GM19438 (cell line): ENCODE measurements at regions not wholly inside any gene's neighbourhood (a gene's known extent, or its start where the extent isn't known, plus 50 kb on each side); places are given as distances from the start of the nearest gene placed in this dataset.

Experiments
- ATAC-seq: cut with Tn5 transposase; IDR thresholded peaks from one replicate; pipeline ENCODE4 v1.9.1; 2021; ENCODE audit warnings: low read depth; ENCODE audit not compliant: unreplicated experiment

DNA sequence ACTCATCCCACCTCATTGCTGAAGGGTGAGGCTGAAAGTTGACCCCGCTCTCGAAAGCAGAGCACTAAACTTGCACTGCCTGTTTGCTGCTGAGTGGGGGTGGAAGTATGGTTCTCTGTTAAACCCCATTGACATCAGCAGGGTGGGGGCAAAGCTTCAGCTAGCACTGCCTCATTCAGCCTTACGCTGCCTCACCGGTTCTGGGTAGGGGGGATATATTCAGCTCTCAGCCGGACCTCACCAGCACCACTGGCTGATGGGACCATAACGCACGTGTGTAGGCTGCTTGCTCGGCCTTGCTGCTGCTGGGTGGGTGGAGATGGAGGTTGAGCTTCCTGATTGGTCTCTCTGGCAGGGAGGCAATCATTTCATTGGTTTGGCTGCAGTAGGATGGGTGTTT lies 265.7 kb upstream of the RTL1 start:
- ATAC-seq, result no peak

DNA sequence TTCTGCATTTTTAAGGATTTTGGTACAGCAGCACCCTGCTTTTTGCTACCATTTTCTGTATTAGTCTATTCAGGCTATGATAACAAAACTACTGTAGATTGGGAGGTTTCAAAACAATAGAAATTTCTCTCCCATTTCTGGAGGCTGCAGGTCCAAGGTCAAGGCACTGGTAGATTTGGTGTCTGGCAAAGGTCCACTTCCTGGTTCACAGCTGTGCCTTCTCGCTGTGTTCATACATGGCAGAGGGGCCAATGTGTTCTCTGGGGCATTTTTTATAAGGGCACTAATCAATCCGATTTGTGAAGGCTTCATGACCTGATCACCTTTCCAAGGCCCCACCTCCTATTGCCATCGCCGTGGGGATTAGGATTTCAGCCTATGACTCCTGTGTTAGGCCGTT lies 268.1 kb upstream of the RTL1 start:
- no peak for ATAC-seq

DNA sequence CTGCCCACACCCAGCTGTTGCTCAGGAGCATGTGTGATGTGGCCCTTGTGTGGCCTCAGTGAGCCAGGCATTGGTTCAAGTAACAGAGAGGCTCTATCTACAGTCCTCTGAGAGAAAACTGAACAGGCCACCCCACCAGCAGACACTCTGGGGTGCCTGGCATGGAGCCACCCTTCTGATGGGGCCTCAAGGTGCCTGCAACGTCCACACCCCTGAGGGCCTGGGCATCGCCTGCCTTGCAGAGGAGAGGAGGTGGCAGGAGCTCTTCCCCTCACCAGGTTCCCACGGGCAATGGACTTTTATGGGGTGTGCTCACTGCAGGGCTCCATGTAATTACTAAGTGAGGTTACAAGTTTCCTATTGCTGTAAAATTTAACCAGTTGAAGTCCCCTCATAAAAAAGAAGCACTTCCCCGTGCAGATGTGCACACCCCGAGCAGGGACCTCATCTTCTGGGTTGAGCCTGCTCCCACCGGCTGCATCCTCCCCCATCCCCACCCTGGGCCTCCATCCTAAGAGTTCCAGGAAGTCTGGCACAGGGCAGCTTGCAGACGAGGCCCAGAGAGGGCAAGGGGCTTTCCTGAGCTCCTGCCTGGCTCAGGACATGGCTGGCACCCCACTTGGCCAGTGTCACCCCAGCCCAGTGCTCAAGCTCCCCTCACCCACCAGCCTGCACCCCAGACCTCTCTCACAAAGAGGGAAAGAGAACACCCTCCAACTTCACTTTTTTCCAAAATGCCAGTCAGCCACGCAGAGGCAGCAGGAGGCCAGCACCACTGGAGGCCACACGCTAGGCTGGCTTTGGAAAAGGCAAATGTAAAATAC lies 270.4 kb upstream of the RTL1 start:
- ATAC-seq, result no peak

DNA sequence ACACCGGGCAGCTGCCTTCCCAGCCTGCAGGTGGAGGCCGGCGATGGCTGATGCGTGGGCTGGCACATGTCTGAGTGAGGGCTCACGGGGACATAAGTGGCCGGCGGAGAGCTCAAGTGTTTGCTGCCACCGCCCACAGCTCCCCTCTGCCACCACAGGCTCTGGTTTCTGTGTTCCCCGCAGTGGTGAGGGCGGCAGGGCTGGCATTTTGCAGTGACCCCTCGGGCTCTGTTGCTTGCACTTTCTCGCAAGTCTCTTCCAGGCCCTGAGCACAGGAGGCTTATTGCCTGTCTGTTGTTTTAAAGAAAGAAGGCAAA lies 271.0 kb upstream of the RTL1 start:
- ATAC-seq, result no peak

DNA sequence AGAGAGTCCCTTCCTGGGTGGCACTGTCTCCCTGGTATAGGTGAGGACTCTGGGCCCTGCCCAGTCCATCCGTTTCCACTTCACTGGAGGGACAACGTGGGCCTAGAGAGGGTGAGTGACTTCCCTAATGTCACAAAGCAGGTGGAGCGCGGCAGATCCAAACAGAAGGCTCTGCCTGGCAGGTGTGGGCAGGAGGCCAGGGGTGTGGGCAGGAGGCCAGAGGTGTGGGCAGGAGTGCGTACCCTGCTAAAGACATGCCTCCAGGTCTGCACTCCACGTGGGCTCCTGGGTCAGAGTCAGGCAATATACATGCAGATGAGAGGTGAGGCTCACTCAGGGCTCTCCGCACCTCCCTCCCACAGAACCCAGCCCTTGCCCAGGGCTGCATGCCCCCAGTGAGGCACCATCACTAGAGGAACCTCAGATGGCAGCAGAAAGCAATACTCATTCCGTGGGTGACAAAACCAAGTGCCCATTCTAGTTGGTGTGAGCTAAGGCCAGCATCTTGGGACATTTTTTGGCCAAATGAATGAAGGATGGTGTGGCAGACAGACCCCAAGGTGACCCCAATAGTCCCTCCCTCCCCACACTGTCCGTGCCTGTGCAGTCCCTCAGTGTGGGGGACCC lies 271.6 kb upstream of the RTL1 start:
- ATAC-seq, result no peak

DNA sequence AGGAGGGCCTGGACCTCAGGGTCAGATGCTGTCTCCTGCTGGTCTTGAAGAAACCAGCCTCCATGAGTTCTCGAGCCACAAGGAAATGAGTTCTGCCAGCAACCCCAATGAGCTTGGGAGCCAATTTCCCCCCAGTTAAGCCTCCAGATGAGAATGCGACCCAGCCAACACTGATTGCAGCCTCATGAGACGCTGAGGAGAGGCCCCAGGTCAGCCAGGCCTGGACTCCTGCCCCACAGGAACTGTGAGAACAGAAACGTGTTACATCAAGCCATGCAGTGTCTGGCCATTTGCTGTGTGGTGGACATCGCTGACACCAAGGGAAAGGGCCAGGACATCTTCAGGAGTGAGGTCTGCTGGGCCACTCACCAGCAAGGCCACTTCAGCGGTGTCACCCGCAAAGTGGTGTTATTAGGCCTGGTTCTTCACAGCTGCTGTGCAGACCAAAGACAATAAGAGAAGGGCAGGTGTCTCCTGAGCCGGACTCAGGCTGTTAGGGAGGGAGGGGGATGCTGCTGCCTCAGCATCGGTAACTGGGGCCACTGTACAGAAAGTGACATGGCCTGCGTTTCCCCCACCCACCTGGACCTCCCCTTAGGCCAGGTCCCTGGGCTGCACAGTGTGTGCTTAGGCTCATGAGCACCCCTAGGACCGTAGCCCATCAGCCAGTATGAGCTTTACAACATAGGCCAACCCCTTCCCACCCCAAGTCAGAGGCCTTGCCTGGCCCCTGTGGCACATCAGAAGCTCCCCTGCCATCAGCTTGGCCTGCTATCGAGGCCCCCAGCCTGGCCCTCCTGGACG lies 272.4 kb upstream of the RTL1 start:
- no peak for ATAC-seq

DNA sequence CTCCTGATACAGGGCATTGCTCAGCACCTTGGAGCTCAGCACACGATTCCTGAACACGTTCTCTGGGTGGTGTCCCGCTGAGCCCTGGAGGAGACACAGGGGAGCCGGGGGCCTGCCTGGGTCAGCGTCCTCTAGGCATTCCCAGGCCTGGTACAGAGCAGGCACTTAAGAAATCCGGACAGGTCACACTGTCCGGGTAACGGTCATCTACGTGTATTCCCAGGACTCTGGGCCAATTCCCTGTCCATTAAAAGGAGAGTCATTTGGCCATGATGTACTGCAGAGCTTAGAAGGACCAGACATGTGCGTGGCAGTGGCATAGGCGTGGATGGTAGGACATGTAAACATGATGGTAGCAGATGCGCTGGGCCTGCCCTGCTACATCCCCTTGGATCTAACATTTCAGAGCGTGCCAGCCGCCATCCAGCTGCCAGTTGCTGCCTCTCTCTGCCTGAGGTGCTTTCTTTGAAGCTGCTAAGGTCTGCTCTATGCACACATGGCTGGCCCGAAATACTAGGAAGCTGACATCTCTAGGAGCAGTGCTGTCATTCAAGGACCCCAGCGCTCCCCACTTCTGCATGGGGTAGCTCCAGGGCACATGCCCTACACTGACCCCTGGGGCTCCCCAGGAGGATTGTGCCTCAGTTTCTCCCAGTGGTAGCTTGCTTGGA lies 273.1 kb upstream of the RTL1 start:
- ATAC-seq, result no peak

DNA sequence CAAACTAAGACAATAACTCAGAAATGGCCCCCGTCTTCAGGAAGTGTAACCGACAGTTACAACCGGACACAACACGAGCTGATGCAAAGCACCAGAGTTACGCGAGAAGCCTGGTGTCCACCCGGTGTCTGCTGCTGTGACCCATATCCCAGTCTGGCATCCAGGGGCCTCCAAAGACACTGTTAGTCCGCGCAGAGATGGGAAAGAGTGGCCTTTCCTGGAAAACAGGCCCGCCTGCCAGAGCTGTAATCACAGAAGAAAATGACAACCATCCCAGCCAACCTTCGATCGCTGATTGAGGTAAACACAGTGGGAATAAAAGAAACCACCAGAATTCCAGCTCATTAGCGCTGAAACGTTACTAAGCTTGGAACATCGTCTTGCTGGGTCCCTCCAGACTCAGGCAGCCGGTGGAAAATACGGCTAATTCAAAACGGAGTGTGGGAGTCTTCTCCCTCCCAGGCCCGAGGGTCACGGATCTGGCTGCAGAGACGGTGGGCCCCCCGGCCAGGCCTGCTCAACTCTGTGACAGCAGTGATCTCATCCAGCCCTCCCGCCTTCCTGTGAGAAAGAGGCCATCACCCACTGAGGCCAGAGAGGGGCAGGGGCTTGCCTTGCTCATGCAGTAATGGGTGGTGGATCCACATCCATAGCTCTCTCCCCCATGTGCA lies 273.9 kb upstream of the RTL1 start:
- no peak for ATAC-seq

DNA sequence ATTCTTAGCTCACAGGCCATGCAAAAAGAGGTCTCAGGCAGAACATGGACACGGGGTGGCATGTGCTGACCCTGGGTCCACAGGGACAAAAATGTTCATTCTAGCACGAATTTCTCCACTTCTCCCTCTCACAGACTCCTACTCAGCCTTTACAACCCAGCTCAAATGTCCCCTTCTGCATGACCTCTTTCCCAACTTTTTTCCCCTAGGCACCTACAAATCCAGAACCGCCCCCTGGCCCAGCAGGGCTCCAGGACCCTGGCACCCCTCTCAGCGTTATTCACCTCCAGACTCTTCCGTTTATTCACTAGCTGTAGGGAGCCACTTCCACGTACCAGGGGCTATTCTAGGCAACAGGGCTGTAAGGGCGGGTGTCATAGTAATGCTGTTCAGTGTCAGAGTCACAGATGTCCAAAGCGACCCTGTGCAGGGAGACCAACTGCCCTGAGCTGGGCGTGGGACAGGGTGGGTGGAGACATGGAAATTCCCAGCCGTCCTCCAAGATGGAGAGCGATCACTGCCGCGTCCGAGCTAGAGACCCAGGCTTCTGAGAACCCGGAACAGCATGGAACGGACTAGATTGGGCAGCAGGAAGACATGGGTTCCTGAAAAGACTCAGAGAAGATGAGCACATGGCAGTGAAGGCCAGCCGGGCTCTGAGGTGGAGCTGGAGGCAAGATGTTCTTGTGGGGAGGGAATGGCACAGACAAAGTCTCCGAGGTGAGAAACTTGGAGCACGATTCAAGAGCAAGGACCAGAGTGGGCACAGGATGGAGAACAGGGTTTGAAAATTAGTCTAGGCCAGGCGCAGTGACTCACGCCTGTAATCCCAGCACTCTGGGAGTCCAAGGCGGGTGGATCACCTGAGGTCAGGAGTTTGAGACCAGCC lies 274.9 kb upstream of the RTL1 start:
- no peak for ATAC-seq

DNA sequence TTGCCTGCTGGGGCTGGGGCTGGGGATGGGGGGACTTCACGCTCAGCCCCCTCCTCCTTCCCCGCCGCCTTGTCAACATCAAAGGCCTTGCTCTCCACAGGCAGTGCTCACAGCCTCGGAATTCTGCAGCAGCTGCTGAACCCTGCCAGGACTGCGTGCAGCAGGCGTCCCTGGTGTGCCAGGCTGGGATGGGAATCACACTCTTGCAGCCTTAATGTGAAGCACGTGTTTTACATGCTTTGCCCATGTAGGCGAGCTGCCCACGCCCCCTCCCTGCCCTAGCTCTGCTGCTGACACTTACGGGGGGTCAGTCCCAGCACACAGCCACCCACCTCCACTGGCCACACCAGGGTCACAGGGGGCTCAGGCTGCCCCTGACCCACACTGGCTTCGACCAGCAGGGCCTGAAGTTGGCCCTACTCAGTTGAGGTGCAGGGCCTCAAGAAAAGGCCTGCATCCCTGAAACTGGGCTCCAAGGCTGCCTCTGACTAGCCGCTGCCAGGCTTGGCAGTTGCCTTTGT lies 276.2 kb upstream of the RTL1 start:
- no peak for ATAC-seq

DNA sequence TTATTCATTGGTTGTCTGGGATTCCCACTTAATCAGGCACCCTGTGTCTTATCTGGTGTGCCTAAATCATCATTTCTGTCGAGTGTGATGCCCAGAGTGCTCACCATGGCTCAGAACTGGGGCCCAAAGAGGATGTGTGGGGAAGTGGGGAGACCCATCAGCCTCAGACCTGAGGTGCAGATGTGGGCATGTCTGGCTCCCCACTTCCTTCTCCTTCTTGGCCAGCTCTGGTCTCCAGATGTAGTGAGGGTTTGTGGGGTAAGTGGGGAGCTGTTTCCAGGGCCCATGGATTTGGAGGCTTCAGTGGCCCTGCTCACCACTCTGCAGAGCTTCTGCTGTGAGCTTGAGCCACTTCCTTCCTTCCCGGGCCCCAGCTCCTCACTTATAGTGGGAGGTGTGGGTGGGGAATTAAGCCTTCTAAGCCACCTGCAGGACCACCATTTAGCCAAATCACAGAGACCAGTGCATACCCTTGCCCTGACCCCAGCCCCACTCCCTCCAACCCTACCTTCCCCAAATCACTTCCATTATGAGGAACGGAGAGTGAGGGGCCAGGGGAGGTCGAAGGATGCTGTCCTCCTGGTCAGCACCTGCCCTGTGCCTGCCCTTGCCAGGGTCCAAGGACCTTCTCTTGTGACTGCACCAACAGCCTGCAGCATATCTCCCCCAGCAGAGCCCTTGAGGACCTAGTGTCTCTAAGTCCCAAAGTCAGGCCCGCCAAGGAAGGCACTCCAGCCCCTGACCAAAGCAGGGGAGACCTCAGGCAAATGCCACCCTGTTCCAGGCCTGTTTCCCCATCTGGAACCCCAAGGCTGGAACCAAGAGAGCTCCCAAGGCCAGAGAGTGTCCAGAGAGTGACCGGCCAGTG lies 278.2 kb upstream of the RTL1 start:
- no peak for ATAC-seq

DNA sequence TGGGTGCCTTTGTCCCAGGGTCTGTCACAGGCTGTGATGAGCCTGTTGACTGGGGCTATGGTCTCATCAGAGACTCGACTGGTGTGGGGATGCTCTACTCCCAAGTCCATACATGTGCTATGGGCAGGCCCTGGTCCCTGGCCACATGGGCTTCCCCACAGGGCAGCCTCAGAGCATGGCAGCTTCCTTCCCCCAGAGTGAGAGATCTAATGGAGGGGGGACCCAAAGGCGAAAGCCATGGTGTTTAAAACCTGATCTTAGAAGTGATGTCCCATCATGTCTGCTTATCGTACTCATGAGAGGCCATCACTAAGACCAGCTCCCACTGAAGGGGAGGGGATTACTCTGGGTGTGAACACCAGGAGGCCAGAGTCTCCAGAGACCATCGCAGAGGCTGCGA lies 279.0 kb upstream of the RTL1 start:
- no peak for ATAC-seq

DNA sequence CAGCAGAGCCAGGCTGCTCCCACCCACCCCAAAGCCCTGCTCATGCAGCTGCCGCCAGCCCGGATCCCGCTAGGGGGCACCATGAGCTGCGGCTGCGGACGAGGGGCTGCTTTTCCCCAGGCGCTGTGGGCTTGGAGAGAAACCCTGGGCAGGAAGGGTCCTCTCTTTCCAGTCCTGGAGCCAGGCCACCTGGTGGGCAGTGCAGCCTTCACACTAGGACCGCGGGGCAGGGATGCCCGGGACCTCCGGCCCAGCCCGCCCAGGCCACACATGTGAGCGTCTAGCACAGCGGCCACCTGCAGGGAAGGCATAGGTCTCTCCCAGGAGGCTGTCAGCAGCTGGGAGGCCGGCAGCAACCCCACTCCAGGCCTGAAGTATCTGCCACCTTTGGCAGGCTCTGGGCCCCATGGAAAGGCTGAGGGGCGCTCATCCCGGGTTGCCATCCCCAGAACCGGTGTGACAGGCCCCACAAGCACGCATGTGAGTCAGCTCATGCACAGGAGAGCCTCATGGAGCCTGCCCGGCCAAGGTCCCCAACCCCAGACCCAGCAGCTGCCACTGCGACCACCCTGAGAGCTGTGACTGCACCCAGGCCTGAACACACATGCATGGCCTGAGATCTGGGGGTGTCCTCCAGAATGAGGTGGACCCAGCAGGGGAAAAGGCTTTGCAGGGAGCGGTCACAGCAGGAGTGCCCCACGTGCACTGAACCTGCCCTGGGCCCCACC lies 280.0 kb upstream of the RTL1 start:
- ATAC-seq, result no peak

DNA sequence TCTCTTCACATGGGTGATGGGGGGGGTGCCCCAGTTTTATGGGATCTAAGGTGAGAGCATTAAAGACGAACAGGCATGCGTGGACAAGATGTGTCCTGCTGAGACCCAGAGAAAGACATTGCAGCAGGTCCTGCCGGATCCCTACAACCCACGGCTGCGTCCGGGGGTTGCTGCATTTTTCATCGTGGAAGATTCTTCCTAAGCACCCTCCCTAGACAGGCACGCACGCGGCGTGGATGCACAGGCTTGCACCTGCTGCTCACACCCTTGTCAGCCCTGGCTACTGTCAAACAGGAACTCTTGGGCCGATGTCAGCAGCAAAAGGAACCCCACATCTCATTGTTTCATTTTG lies 280.6 kb upstream of the RTL1 start:
- no peak for ATAC-seq

DNA sequence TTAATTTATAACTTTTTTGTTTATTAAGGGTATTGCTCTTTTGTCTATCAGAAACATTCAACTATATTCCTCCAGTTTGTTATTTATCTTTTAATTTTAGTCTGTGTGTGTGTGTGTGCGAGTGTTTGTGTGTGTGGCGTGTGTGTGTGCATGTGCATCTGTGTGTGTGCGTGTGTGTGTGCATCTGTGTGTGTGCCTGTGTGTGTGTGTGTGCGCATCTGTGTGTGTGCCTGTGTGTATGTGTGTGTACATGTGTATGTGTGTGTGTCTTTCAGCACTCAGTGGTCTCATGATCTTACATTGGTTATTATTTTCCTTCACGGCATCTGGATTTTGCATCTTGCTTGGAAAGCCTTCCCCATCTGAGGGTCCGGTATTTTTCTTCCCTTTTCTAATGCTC lies 281.1 kb upstream of the RTL1 start:
- no peak for ATAC-seq

DNA sequence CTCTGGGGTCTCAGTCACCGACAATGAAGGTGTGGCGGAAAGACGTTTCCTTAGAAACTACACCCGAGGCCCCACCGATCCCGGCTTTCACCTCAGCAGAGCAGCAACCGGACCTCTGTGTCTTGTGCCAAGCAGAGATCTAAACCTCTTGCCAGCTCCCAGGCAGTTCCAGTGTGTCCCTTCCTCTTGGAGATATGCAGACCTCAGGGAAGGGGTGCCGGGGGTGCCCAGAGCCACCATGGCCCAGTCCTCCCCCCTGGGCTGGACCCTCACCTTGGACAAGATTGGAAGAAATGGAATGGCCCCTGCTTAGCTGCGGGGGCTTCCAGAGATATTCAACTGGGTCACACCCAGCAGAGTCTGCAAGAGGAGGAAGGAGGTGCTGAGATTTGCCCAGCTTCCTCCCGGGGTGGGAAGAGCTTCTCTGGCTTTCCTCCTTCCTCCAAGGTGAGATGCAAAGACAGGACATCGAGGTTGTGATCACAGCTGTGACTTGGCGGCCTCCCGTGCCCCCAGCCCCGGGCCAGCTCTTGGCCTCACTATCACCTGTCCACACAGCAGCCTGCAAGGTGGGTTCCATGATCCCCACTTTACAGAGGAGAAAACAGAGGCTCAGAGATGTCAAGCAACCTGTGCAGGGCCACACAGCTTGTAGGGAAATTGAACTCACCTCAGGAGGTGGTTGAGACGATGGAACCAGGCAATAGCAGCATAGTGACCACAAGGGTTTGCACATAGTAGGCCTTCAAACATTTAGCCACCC lies 281.7 kb upstream of the RTL1 start:
- ATAC-seq, result no peak

DNA sequence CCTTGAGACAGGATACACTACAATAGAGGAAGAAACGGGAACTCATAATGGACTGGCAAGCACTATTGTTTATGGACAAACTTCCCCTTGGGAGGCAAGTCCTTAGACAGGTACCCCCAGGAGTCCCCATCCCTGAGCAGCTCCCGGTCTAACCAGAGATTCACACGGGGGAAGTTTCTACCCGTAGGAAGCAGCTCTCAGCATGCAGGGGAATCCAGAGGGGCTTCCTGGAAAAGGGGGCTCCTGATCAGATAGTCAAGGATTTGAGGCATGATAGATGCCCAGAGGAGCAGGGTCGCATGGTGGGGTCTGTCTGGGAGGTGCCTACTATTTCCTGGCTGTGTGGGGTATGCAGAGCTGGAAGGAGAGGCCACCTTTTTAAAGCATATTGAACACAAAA lies 282.4 kb upstream of the RTL1 start:
- ATAC-seq, result no peak
